H1 (cell line): ENCODE measurements at regions not wholly inside any gene's neighbourhood (a gene's known extent, or its start where the extent isn't known, plus 50 kb on each side); places are given as distances from the start of the nearest gene placed in this dataset.

Source experiments
- CTCF ChIA-PET: fragments of 300-600 bp; sonication (Branson Sonifier 250); formaldehyde crosslinking; loops from one replicate; lab custom pipeline; 2021; ENCODE audit not compliant: partially characterized antibody; lab: Charles Lee
- POLR2A ChIA-PET: fragments of 300-600 bp; sonication (Branson Sonifier 250); formaldehyde crosslinking; loops from one replicate; lab custom pipeline; 2021; ENCODE audit warnings: inconsistent platforms; ENCODE audit not compliant: partially characterized antibody; lab: Charles Lee
- DNase-seq, 2 experiments: peaks; one replicate each; pipeline versions ENCODE4 v3.0.0 to v3.0.0-alpha.2; 2010 to 2022; ENCODE audit warnings: low spot score in 2 of 2, low read depth in 1 of 2, mixed read lengths in 1 of 2
- FAIRE-seq: peaks from 2 replicates; lab custom pipeline; 2011; peaks lifted over from hg19 to GRCh38; lab: Jason Lieb, UNC
- H2AFZ ChIP-seq: 2 replicates; pipeline ENCODE4 v1.8.1; 2012; ENCODE audit warnings: low read length, inconsistent platforms
- H2AK5ac ChIP-seq: 2 replicates; pipeline ENCODE4 v1.6.1; 2013; ENCODE audit warnings: low read depth, low read length
- H2BK120ac ChIP-seq: replicated peaks from 2 replicates; pipeline ENCODE3; 2013; ENCODE audit warnings: low read depth, low read length, inconsistent platforms
- H2BK12ac ChIP-seq: 2 replicates; pipeline ENCODE4 v1.6.1; 2013; ENCODE audit warnings: low read depth, low read length
- H2BK15ac ChIP-seq: 2 replicates; pipeline ENCODE4 v1.6.1; 2013; ENCODE audit warnings: low read length
- H2BK20ac ChIP-seq: 2 replicates; pipeline ENCODE4 v1.6.1; 2013; ENCODE audit warnings: low read length
- H2BK5ac ChIP-seq: 2 replicates; pipeline ENCODE4 v1.6.1; 2013; ENCODE audit warnings: low read depth, low read length
- H3K14ac ChIP-seq: 2 replicates; pipeline ENCODE4 v1.6.1; 2013; ENCODE audit warnings: inconsistent platforms; ENCODE audit not compliant: insufficient read length
- H3K18ac ChIP-seq: 2 replicates; pipeline ENCODE4 v1.6.1; 2013; ENCODE audit warnings: low read length; ENCODE audit errors: extremely low read depth
- H3K23ac ChIP-seq: 2 replicates; pipeline ENCODE4 v1.6.1; 2013; ENCODE audit warnings: inconsistent platforms; ENCODE audit not compliant: insufficient read length
- H3K23me2 ChIP-seq: 2 replicates; pipeline ENCODE4 v1.6.1; 2013; ENCODE audit warnings: low read depth, low read length
- H3K27ac ChIP-seq: 2 replicates; pipeline ENCODE4 v1.6.1; 2011; ENCODE audit warnings: low read depth, low read length, inconsistent platforms
- H3K27me3 ChIP-seq, 4 experiments: replicated peaks in 1 of 4; 1 replicate in 1 of 4; 2 replicates in 3 of 4; pipeline versions ENCODE4 v1.6.1 to v1.8.1; 2011 to 2013; ENCODE audit warnings: low read length in 3 of 4, mild to moderate bottlenecking in 3 of 4, inconsistent platforms in 2 of 4, mixed read lengths in 2 of 4, moderate library complexity in 1 of 4; ENCODE audit not compliant: control insufficient read depth in 3 of 4, insufficient read depth in 3 of 4; ENCODE audit errors: extremely low read depth in 1 of 4
- H3K36me3 ChIP-seq, 4 experiments: 2 replicates each; pipeline versions ENCODE4 v1.6.1 to v1.8.1; 2011 to 2013; ENCODE audit warnings: mild to moderate bottlenecking in 4 of 4, low read length in 3 of 4, moderate library complexity in 2 of 4, control low read depth in 1 of 4, inconsistent platforms in 1 of 4; ENCODE audit not compliant: insufficient read depth in 4 of 4, control insufficient read depth in 2 of 4
- H3K4ac ChIP-seq: replicated peaks from 2 replicates; pipeline ENCODE3; 2013; ENCODE audit warnings: low read length, low read depth, mixed read lengths, inconsistent platforms; ENCODE audit not compliant: insufficient read length
- H3K4me1 ChIP-seq, 4 experiments: replicated peaks in 1 of 4; 1 replicate in 1 of 4; 2 replicates in 3 of 4; pipeline versions ENCODE4 v1.6.1 to v1.8.1; 2011 to 2013; ENCODE audit warnings: low read length in 3 of 4, inconsistent platforms in 2 of 4, mixed read lengths in 1 of 4; ENCODE audit not compliant: insufficient read depth in 4 of 4, control insufficient read depth in 3 of 4
- H3K4me2 ChIP-seq, 2 experiments: 2 replicates each; pipeline versions ENCODE4 v1.6.1 to v1.8.1; 2011 to 2013; ENCODE audit warnings: low read depth in 2 of 2, low read length in 2 of 2, control low read depth in 1 of 2, inconsistent platforms in 1 of 2, mild to moderate bottlenecking in 1 of 2; ENCODE audit not compliant: insufficient read depth in 1 of 2
- H3K4me3 ChIP-seq, 4 experiments: fragments of 200-600, 300-600 bp in 1 of 4; sonication (generic), shearing (Covaris generic), sonication (Bioruptor Twin) in 1 of 4; 2 replicates each; pipeline versions ENCODE4 v1.5.1 to v1.8.1; 2011 to 2016; ENCODE audit warnings: low read length in 4 of 4, low read depth in 3 of 4, control low read depth in 2 of 4, inconsistent platforms in 2 of 4, mild to moderate bottlenecking in 2 of 4, mixed read lengths in 1 of 4, moderate library complexity in 1 of 4; ENCODE audit not compliant: insufficient read depth in 2 of 4; ENCODE audit errors: extremely low read depth in 1 of 4
- H3K56ac ChIP-seq: replicated peaks from 2 replicates; pipeline ENCODE3; 2013; ENCODE audit warnings: low read depth, mild to moderate bottlenecking, mixed read lengths, low read length, inconsistent platforms; ENCODE audit not compliant: insufficient read length
- H3K79me1 ChIP-seq: 2 replicates; pipeline ENCODE4 v1.6.1; 2013; ENCODE audit warnings: low read depth, low read length, control low read depth
- H3K79me2 ChIP-seq, 2 experiments: 2 replicates each; pipeline versions ENCODE4 v1.6.1 to v1.8.1; 2012 to 2013; ENCODE audit warnings: low read length in 2 of 2, mild to moderate bottlenecking in 2 of 2, inconsistent platforms in 1 of 2; ENCODE audit not compliant: insufficient read depth in 2 of 2, control insufficient read depth in 1 of 2
- H3K9ac ChIP-seq, 4 experiments: replicated peaks in 1 of 4; 1 replicate in 1 of 4; 2 replicates in 3 of 4; pipeline versions ENCODE4 v1.6.1 to v1.8.1; 2011 to 2013; ENCODE audit warnings: low read depth in 3 of 4, low read length in 3 of 4, control low read depth in 2 of 4, mild to moderate bottlenecking in 2 of 4, moderate library complexity in 2 of 4, inconsistent platforms in 1 of 4; ENCODE audit errors: extremely low read depth in 1 of 4
- H3K9me3 ChIP-seq, 2 experiments: 2 replicates each; pipeline versions ENCODE4 v1.6.1 to v1.8.1; 2012 to 2013; ENCODE audit warnings: mild to moderate bottlenecking in 2 of 2, moderate library complexity in 2 of 2, control low read depth in 1 of 2, inconsistent platforms in 1 of 2, low read depth in 1 of 2, low read length in 1 of 2, mixed read lengths in 1 of 2; ENCODE audit not compliant: insufficient read depth in 2 of 2
- H4K20me1 ChIP-seq, 2 experiments: replicated peaks in 1 of 2; 2 replicates each; pipeline versions ENCODE3 to v1.8.1; 2011 to 2013; ENCODE audit warnings: inconsistent platforms in 2 of 2, low read length in 2 of 2, mild to moderate bottlenecking in 1 of 2; ENCODE audit not compliant: insufficient read depth in 2 of 2, control insufficient read depth in 1 of 2
- H4K5ac ChIP-seq: 2 replicates; pipeline ENCODE4 v1.6.1; 2013; ENCODE audit warnings: low read length, low read depth, mixed read lengths, inconsistent platforms; ENCODE audit not compliant: insufficient read length
- H4K8ac ChIP-seq: 2 replicates; pipeline ENCODE4 v1.8.0; 2013; ENCODE audit warnings: mild to moderate bottlenecking, moderate library complexity, low read length, inconsistent platforms; ENCODE audit not compliant: insufficient read depth; ENCODE audit errors: extremely low read depth
- H4K91ac ChIP-seq: replicated peaks from 2 replicates; pipeline ENCODE3; 2013; ENCODE audit warnings: low read length, mixed read lengths, inconsistent platforms; ENCODE audit not compliant: insufficient read length
- CHD1 ChIP-seq: IDR thresholded peaks from 2 replicates; pipeline ENCODE4 v1.6.1; 2012; ENCODE audit warnings: low read depth, low read length, improper control_type of control experiment
- TAF7 ChIP-seq: optimal IDR thresholded peaks from 2 replicates; pipeline ENCODE3; 2011; ENCODE audit warnings: low read depth, mild to moderate bottlenecking, inconsistent platforms, low read length, moderate library complexity, borderline replicate concordance
- TBP ChIP-seq: IDR thresholded peaks from 2 replicates; pipeline ENCODE4 v1.6.1; 2011; ENCODE audit warnings: low read depth, low read length, improper control_type of control experiment
- WGBS, 2 experiments: shearing (Covaris generic) in 1 of 2; methylation state at CpG; one replicate each; pipeline versions ENCODE4 v1.1.6 to v1.1.7; 2013 to 2015; ENCODE audit warnings: low lambda C conversion rate in 2 of 2, mixed read lengths in 2 of 2, inconsistent platforms in 1 of 2, low coverage in 1 of 2, missing lambda C conversion rate in 1 of 2; ENCODE audit not compliant: insufficient replicate concordance in 2 of 2, insufficient coverage in 1 of 2, insufficient read length in 1 of 2; ENCODE audit errors: extremely low coverage in 1 of 2, missing lambda C conversion rate in 1 of 2; 5-methylcytosine and 5-hydroxymethylcytosine counted together

GRCh38 chr5:33367416-33367815, 73.3 kb upstream of the TARS1 start:
- Histone ChIP-seq H4K91ac (no peak overlapping the region), H3K9ac (no peak overlapping the region)
- 88% methylated on average over 3 of the region's 3 CpGs; no CpG with 5 or more reads in 1 of the 2 experiments for WGBS, 2 experiments

More at GRCh38 chr5:33367416-33367815, 73.3 kb upstream of the TARS1 start:
- H3K56ac ChIP-seq = no peak overlapping the region
- no peak for TF ChIP-seq TAF7
- no peak for TF ChIP-seq TBP
- no peak for TF ChIP-seq CHD1
- no peak overlapping the region for H3K4ac ChIP-seq
- no peaks in the 10 kb centered on the region for H4K20me1 ChIP-seq
- no peak overlapping the region for H3K23ac ChIP-seq
- no peak overlapping the region for H2BK5ac ChIP-seq
- H3K18ac ChIP-seq = no peak overlapping the region
- H3K4me3 ChIP-seq = no peak overlapping the region
- H4K8ac ChIP-seq = no peak overlapping the region
- no peaks in the 10 kb centered on the region for H3K27me3 ChIP-seq
- no peak overlapping the region for H2BK120ac ChIP-seq
- no peak overlapping the region for H2BK12ac ChIP-seq
- POLR2A ChIA-PET = no interaction called here
- H2BK15ac ChIP-seq = no peak overlapping the region
- FAIRE-seq = no peak
- no peak overlapping the region for H3K27ac ChIP-seq
- no peak overlapping the region for H2BK20ac ChIP-seq
- CTCF ChIA-PET = interaction anchor here (1.2 to 4.0 kb wide), 2 partner anchors 12 to 113 kb away, joined by 3 to 19 read pairs; no protein-coding TSS in a partner anchor
- no peak overlapping the region for H2AFZ ChIP-seq
- no peak overlapping the region for H2AK5ac ChIP-seq
- no peaks in the 10 kb centered on the region for H3K79me1 ChIP-seq
- H3K36me3 ChIP-seq = no peaks in the 10 kb centered on the region
- H3K9me3 ChIP-seq = no peaks in the 10 kb centered on the region
- H3K79me2 ChIP-seq = no peaks in the 10 kb centered on the region
- H3K4me2 ChIP-seq = no peak overlapping the region
- H3K14ac ChIP-seq = no peak overlapping the region
- no peak overlapping the region for H4K5ac ChIP-seq
- no peak for DNase-seq
- H3K23me2 ChIP-seq = no peaks in the 10 kb centered on the region
- H3K4me1 ChIP-seq = no peaks in the 10 kb centered on the region
